HG02798 (cell line): ENCODE measurements at regions not wholly inside any gene's neighbourhood (a gene's known extent, or its start where the extent isn't known, plus 50 kb on each side); places are given as distances from the start of the nearest gene placed in this dataset.
"Not testable (repeated sequence)": the region's sequence is repeated elsewhere in the genome, so short reads cannot be mapped to it uniquely, and the experiment has no call there.

Experiments
- ATAC-seq: cut with Tn5 transposase; IDR thresholded peaks from one replicate; pipeline ENCODE4 v1.9.1; 2021; ENCODE audit warnings: mild to moderate bottlenecking; ENCODE audit not compliant: unreplicated experiment, poor library complexity

DNA sequence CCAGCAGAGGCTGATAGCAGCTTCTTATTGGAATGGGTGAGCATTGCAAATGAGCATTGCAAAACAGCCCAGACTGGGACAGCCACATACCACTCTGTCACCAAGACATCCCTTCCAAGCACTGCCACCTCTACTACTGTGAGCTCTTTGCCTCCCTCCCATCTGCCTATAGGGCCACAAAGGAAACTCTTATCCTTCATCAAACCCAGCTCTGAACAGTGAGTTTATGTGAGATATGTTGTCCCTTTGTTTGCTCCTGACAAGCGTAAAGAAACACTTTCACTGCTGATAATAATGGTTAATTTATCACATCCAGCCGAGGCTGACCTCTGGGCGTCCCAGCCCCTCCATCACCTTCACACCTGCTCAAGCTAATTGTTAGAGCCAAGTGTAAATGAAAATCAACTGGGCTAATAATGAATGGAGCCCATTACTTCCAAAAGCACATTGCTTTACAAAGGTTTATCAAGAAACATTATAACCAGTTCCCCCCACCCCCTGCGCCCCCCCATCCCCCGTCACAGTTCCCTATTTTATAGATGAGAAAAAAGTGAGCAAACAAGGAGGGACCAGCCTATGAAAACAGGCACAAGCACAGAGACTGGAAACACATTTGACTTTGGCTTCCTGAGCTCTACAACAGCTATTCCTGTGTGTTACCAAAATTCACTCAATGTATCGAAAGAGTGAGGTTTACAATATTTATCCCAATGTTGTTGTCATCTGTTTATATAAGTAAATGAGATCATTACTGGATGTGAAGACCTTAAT is 146.3 kb downstream of the ANXA2 start:
- ATAC-seq: no peak

DNA sequence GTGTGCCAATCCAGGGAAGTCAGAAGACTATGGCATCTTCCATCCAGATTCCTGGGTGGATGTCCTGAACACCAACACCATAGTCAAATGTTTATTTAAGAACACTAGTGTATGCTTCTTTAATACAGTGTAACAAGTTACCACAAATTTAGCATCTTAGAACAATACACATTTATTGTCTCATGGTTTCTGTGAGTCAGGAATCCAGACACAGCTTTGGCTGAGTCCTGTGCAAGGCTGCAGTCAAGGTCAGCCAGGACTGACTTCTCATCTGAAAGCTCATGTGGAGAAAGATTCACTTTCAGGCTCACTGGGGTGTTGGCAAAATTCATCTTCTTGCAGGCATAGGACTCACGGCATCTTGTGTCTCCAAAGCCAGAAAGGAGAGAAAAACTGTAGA is 143.4 kb downstream of the ANXA2 start:
- no peak for ATAC-seq

DNA sequence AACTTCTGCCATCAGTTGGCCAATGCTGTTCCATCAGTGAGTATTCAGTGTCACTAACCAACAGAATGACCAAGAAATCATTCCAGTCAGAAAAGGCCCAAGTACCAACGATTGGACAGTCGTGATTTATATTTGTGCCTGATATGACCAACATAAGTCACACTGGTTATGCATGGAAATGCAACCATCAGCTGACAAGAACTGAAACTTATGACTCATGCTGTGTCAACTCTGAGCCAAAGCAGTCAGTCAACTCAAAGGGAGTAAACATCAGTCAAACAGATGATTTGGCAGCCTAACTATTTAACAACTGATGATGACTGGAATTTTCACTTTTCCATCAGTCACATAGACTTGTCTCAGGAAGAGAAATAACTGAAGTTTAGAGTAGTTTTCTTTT is 142.4 kb downstream of the ANXA2 start:
- ATAC-seq: peak; percentile 86

DNA sequence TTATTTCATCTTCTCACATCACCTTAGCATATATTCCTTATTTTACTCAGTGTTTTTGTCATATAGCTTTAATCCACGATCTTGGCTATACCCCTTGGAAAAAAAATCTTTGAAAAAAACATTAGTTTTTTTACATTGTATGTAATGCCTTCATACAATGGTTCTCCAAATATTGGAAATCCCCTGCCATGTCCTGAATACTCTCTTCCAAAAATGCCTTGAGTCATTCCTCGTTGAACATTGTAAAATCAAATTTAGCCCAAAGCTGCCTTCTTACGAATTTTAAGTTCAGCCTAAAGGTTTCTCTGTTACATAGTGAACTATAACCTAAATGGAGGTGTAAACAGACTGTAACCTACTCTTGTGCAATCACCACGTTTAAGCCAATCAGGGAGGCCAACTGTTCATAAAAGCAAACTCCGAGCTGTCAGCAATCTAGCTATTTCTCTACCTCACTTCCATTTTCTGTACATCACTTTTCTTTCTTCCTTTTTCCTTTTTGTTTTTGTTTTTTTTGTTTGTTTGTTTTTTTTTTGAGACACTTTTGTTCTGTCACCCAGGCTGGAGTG is 140.1 kb downstream of the ANXA2 start:
- ATAC-seq: no peak

DNA sequence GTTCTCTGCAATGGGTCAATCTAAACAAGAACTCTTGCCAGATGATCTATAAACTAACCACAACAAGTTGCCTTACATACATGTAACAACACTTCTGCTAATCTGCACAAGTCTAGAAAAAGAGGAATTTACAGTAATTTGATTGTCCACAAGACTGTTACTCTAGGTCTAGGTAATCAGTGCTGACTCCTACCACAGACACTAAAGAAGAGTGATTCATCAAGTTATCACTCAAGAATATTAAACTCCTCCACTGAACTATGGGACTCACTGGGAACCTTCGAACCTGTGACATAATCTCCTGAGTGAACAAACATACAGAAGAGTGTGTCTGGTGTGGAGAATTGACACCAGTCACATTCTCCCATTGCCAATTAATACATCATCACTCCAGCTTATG is 138.3 kb downstream of the ANXA2 start:
- no peak for ATAC-seq

DNA sequence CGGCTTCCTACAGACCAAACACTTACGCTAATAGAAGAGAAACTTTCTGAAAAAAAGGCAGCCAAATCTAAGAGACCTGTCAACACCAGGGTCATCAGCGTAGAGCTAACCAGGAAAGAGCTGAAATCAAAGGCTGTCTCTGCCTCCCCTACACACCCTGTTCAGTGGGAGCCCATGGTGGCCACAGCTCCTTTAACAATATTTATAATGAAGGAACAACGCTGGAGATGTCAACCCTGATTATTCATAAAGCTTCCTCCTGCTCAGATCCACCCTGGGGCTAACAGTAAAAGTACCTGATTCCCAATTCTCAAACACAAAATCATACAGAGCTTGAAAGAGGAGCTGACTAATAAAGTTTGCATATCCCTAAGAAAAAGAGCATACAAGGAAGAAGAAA is 133.7 kb downstream of the ANXA2 start:
- ATAC-seq: no peak

DNA sequence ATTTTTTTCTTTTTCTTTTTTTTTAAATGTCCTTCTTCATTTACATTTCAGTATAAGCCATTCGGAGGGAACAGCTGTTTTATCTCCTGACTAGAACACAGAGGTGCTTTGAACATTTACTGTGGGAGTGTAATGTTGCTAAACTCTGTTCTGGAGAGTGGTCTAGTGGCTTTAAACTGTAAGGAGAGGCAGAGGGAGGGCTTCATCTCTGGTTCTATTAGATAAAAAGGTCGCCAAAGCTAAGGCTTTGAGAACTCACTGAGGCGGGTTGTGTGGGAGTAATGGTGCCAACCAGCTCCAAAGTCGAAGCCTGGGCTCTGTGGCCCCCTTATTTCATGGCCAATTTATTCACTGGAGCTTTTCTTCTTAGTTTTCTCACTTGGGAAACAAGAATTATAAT is 133.2 kb downstream of the ANXA2 start:
- ATAC-seq: no peak

DNA sequence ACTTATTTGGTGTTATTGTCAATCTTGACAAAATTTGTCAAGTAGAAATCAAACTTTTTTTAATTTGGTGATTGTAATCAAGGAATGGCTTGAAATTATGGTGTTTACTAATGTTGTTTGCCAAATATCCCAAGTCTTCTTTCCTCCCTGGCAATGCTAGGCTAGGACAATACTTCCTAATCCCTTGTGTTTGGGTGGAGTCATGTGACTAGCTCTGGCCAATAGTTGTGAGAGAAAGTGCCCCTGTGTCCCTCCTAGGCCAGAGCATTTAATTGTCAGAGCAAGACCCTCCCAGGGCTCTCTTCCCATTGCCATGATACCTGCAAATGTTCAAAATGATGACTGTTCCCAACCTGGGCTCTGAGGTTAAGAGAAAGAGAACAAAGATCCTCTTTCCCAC is 132.7 kb downstream of the ANXA2 start:
- no peak for ATAC-seq

DNA sequence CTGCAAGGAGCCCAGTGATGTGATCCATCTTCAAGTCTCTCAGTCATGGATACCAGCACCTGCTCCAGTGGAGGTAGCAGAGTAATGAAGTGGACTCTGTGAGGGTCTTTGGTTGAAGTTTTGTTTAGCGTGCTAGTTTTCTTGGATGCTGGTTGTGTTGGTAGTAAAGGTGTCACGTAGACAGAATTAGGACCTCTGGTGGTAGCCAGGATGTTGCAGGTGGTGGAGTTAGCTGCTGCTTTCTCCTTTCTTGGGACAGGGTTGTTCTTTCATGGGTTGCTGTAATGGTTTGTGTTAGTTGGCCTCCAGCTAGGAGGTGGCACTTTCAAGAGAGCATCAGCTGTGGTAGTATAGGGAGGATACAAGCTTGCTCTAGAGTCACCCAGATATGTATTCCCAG is 125.2 kb downstream of the ANXA2 start:
- ATAC-seq: no peak

DNA sequence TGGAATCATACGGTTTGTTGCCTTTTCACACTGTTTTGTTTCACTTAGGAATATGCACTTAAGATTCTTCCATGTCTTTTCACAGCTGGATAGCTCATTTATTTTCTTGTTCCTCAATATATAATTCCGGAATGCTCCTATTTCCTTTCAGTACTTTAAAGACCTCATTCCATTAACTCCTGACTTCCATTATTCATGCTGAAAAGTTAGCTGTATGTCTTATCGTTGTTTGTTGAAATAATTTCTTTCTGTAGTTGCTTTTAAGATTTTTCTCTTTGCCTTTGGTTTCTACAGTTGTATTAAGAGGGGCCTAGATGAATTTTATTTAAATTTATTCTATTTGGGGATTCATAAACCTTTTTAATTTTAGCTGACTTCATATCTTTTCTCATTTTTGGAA is 122.2 kb downstream of the ANXA2 start:
- no peak for ATAC-seq

DNA sequence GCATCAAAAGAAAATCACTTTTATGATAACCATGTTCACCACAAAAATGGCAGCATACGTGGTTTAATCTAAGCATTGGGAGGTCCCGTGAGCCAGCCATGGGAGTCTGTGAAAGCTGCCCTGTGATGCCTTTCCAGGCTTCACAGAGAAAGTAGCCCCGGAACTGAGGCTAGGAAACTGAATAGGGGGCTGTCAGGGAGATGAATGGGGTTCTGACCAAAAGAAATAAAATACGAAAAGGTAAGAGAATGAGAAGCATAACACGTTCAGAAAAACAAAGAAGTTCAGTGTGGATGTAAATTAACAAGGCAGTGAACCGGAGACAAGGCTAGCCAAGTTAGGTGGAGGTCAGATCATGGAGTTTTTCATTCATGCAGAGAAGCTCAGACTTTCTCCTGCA is 118.9 kb downstream of the ANXA2 start:
- ATAC-seq: no peak

DNA sequence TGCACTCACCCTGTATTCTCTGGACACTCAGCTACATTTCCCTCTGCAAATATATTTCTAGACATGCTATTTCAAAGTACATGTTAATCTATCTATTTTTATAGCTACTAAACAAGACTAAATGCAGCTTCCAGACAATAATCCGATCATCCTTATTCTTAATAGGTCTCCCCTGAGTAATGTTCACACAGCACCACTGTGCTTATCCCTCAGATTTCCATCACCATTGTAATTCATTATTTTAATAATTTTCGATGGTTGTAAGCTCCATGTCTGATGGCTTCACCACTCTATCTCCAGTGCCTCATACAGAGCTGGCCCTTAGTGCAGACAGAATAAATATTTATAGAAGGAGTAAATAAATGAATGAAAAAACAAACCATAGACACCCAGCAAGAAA is 117.5 kb downstream of the ANXA2 start:
- ATAC-seq: no peak

DNA sequence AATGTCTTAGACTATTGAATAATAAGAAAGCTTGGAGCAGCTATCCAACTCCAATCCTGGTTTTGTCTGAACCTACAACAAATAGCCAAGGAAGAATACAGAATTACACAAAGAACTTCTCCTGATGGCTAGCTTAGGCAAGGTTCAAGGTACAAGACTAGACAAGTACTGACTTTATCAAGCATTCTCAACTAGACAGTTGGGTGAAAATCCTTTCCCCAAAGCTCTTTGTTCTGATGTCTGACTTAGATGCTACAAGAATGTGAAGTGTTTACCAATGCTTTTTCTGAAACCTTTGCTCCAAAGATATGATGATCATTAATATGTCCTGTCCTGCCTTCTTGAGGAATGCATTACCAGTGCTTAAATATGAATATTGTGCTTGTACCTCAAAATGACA is 113.8 kb downstream of the ANXA2 start:
- ATAC-seq: no peak

DNA sequence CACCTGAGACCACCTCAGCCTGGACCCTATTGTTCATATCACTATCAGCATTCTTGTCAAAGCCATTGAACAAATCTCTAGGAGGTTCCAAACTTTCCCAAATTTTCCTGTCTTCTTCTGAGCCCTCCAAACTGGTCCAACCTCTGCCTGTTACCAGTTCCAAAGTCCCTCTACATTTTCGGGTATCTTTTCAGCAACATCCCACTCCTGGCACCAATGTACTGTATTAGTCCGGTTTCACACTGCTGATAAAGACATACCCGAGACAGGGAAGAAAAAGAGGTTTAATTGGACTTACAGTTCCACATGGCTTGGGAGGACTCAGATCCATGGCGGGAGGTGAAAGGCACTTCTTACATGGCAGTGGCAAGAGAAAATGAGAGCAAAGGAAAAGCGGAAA is 101.9 kb downstream of the ANXA2 start:
- not testable (repeated sequence) for ATAC-seq

DNA sequence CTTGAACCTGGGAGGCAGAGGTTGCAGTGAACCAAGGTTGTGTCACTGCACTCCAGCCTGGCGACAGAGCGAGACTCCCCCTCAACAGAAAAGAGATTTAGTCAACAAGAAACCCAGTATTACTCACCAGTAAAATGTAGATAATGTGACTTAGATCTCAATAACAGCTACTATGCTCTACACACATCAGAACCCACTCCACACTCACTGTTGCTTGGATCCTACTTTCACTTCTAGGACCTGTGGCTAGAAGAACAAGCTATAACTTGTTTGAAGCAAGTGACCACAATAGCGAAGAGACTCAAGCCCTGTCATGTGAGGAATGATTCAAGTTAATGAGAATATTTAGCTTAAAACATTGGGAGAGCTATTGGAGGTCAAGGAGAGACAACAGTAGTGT is 100.7 kb downstream of the ANXA2 start:
- ATAC-seq: no peak
